ENCODE measurements at regions not wholly inside any gene's neighbourhood (a gene's known extent, or its start where the extent isn't known, plus 50 kb on each side); places are given as distances from the start of the nearest gene placed in this dataset.

- no peak overlapping the region for H3K4me3 ChIP-seq (ENCODE audit: low read length)
- no peaks in the 10 kb centered on the region for H3F3A ChIP-seq (ENCODE audit: control insufficient read depth, insufficient read depth)
- H3K4me1 ChIP-seq (ENCODE audit: control insufficient read depth, low read length) = no peaks in the 10 kb centered on the region
- no peaks in the 10 kb centered on the region for H4K20me1 ChIP-seq (ENCODE audit: control insufficient read depth, insufficient read depth, low read depth, low read length)
- H3K9me2 ChIP-seq (replicated peaks; ENCODE audit: control insufficient read depth, low read length) = no peaks in the 10 kb centered on the region
- H3K27me3 ChIP-seq (ENCODE audit: control insufficient read depth, low read length) = no peaks in the 10 kb centered on the region
- no peaks in the 10 kb centered on the region for H3K36me3 ChIP-seq (ENCODE audit: control insufficient read depth, low read length)
- H3K4me2 ChIP-seq (ENCODE audit: low read length) = no peak overlapping the region
- peaks cover 9% of the 10 kb centered on the region for H3K9me3 ChIP-seq (ENCODE audit: control insufficient read depth, insufficient read depth, low read length)
- H3K79me2 ChIP-seq (ENCODE audit: control insufficient read depth, low read length) = no peaks in the 10 kb centered on the region
- no peak overlapping the region for H3K27ac ChIP-seq (ENCODE audit: low read depth, low read length)
- no peak for TF ChIP-seq CTCF (IDR thresholded peaks at IDR 0.05; ENCODE audit: low read depth, low read length, poor library complexity, severe bottlenecking)
- TF ChIP-seq EZH2phosphoT487 (IDR thresholded peaks at IDR 0.05; ENCODE audit: borderline replicate concordance, low read length) = no peak
Measured at GRCh38 chr22:47320560-47320959, 558.1 kb downstream of the TBC1D22A start.

GRCh38 chr22:47318041-47318737, 555.7 kb downstream of the TBC1D22A start:
- Histone ChIP-seq H3K4me3 (ENCODE audit: low read length) (no peak overlapping the region), H3K9me3 (ENCODE audit: control insufficient read depth, insufficient read depth, low read length) (peaks cover 9% of the 10 kb centered on the region), H3F3A (ENCODE audit: control insufficient read depth, insufficient read depth) (no peaks in the 10 kb centered on the region), H3K27me3 (ENCODE audit: control insufficient read depth, low read length) (no peaks in the 10 kb centered on the region), H3K4me1 (ENCODE audit: control insufficient read depth, low read length) (no peaks in the 10 kb centered on the region), H3K9me2 (replicated peaks; ENCODE audit: control insufficient read depth, low read length) (no peaks in the 10 kb centered on the region), H3K4me2 (ENCODE audit: low read length) (no peak overlapping the region), H3K36me3 (ENCODE audit: control insufficient read depth, low read length) (no peaks in the 10 kb centered on the region), H3K27ac (ENCODE audit: low read depth, low read length) (no peak overlapping the region), H3K79me2 (ENCODE audit: control insufficient read depth, low read length) (no peaks in the 10 kb centered on the region), H4K20me1 (ENCODE audit: control insufficient read depth, insufficient read depth, low read depth, low read length) (no peaks in the 10 kb centered on the region)
- TF ChIP-seq EZH2phosphoT487 (IDR thresholded peaks at IDR 0.05; ENCODE audit: borderline replicate concordance, low read length) = no peak
- TF ChIP-seq CTCF (IDR thresholded peaks at IDR 0.05; ENCODE audit: low read depth, low read length, poor library complexity, severe bottlenecking) = no peak

DNA sequence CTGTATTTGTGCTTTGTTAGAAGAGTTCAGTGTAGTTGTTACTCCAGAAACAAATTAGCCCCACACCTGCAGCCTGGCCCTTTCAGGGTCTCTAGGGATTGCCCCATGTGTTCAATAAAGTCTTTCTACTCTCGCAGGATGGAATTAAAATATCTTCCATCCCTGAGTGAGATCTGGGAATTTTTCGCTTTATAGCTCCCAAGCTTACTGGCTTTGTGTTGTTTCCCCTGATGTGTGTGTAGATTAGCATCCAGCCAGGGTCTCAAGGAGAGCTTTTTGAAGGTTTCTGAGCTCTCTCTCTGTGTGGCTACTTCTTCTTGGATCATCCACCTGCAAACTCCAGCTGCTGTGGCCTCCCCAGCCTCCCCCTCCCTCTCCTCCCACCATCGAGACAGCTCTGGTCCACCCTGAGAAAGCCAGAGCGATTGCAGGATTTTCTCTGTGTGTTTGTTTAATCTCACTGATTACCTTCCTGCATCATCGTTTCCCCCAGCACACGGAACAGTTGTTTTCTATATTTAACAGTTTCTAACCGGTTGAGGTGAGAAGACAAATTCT, 553.5 kb downstream of the TBC1D22A start:
- Histone ChIP-seq H4K20me1 (ENCODE audit: control insufficient read depth, insufficient read depth, low read depth, low read length) (no peaks in the 10 kb centered on the region), H3K4me2 (ENCODE audit: low read length) (no peak overlapping the region)
- TF ChIP-seq CTCF (IDR thresholded peaks at IDR 0.05; ENCODE audit: low read depth, low read length, poor library complexity, severe bottlenecking) = no peak

More for the DNA sequence above, 553.5 kb downstream of the TBC1D22A start:
- no peaks in the 10 kb centered on the region for H3K9me2 ChIP-seq (replicated peaks; ENCODE audit: control insufficient read depth, low read length)
- no peaks in the 10 kb centered on the region; the same call in 1 of the 2 replicates for H3K9me3 ChIP-seq (ENCODE audit: control insufficient read depth, insufficient read depth, low read length)
- no peak overlapping the region for H3K4me3 ChIP-seq (ENCODE audit: low read length)
- H3K79me2 ChIP-seq (ENCODE audit: control insufficient read depth, low read length) = no peaks in the 10 kb centered on the region
- no peak overlapping the region for H3K27ac ChIP-seq (ENCODE audit: low read depth, low read length)
- H3K27me3 ChIP-seq (ENCODE audit: control insufficient read depth, low read length) = no peaks in the 10 kb centered on the region
- H3F3A ChIP-seq (ENCODE audit: control insufficient read depth, insufficient read depth) = no peaks in the 10 kb centered on the region
- no peaks in the 10 kb centered on the region for H3K4me1 ChIP-seq (ENCODE audit: control insufficient read depth, low read length)
- no peaks in the 10 kb centered on the region for H3K36me3 ChIP-seq (ENCODE audit: control insufficient read depth, low read length)
